GM21576 (cell line): ENCODE measurements at regions not wholly inside any gene's neighbourhood (a gene's known extent, or its start where the extent isn't known, plus 50 kb on each side); places are given as distances from the start of the nearest gene placed in this dataset.

Experiments used
- ATAC-seq: cut with Tn5 transposase; IDR thresholded peaks from one replicate; pipeline ENCODE4 v1.9.1; 2021; ENCODE audit warnings: mild to moderate bottlenecking, moderate library complexity; ENCODE audit not compliant: unreplicated experiment

GRCh38 chr6:151699719-151700118 is 107.8 kb upstream of the ESR1 start:
- no peak for ATAC-seq

DNA sequence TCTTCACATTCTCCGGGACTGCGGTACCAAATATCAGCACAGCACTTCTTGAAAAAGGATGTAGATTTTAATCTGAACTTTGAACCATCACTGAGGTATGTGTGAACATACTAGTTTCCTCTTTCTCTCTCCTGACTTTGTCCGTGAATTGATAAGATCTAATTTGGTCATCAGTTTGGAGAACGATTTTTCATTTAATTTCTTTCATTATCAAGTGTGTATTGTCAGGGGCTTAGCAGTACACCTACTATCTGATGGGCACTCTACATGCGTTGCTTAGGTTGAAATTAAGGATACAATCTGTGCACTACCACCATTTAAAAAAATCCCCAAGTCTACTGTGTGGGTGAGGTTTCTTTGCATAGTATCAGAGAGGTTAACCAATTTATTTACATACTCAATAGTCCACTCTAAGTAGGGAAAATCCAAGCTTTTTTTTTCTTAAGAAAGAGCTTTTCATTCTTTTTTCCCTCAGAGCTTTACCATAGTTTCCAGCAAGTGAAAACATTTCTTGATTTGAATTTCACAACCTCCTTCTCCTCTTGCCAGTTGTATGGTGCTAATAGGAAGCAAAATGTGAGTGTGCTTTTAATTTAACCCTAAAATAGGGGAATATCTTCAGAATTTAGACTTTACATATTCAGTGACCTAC is 105.4 kb upstream of the ESR1 start:
- ATAC-seq = peak; percentile 79

DNA sequence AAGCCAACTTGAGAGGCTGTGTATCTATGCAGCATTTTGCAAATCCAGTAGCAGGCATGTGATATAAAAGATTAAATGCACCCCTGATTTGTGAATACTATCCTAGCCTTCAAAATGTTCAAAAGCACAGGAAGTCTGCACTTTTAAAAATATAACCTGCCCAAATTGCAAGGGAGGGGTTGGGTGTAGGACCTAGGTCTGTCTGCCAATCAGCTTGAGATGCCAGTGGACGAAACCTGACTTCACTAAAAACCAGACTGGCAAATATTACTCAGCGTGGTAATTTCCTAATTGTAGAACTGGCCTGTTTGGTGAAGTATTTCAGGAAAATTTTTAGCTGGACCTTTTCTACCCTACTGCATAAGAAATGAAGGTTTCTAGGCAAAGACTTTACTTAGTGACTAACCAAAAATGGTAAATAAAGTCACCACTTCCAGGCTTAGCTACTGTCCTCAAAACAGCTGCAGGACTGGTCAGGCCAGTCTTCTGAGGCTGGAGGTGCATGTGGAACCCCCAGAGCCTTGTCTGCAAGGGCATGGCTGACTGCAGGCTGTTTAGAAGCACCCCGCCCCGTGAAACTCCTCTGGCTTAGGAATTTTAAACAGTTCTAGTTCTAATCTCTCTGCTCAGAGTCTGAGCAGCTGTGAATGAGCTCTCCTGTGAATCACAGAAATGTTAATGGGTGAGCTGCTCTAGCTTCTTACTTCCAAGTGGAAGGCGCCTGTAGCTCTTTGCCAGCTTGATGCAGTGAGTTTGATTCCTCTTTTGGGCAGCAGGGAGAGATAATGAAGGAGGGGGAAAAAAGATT is 104.4 kb upstream of the ESR1 start:
- peak; percentile 52 for ATAC-seq

- no peak for ATAC-seq
Measured at GRCh38 chr6:151704383-151704782, 103.1 kb upstream of the ESR1 start.

- no peak for ATAC-seq
Measured at GRCh38 chr6:151705993-151706733, 101.3 kb upstream of the ESR1 start.

- no peak for ATAC-seq
Measured at GRCh38 chr6:151709329-151709728, 98.2 kb upstream of the ESR1 start.

GRCh38 chr6:151716526-151716932 is 91.0 kb upstream of the ESR1 start:
- ATAC-seq = no peak

DNA sequence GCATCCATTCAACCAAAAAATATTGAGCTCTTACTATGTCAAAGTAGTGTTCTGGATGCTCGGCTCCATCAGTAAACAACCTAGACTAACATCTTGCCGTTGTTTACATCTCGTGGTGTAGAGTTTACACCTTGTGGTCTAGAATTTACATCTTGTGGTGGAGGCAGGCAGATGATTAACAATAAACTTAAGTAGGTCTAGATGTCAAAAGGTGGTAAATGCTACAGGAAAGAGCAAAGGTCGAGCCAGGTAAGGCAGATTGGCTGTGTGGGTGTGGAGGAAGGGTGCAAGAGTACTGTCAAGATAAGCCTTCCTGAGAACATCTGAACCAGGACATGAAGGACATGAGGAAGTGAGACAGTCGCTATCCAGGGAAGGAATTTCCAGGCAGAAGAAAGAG is 88.4 kb upstream of the ESR1 start:
- ATAC-seq = no peak

- no peak for ATAC-seq
Measured at GRCh38 chr6:151721146-151721545, 86.3 kb upstream of the ESR1 start.

GRCh38 chr6:151721671-151722070 is 85.8 kb upstream of the ESR1 start:
- no peak for ATAC-seq

DNA sequence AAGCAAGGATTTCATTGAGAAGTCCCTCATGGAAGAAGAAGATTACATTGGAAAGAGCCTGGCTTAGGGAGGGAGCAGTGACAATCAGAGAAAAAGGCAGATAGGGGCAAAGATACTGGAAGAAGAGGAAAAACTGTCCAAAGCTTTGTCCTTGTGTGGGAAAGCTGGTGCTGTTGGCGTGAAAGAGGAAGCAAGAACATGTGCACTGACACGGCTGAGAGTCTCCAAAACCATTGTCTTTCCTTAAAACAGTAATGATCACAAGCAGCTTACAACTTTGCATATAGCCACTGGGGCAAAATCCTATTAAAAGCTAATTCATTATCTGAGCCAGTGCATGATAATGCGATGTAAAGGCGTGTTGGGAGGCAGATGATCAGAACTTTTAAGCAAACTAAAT is 85.1 kb upstream of the ESR1 start:
- no peak for ATAC-seq

GRCh38 chr6:151723152-151723551 is 84.3 kb upstream of the ESR1 start:
- peak; percentile 81 for ATAC-seq

DNA sequence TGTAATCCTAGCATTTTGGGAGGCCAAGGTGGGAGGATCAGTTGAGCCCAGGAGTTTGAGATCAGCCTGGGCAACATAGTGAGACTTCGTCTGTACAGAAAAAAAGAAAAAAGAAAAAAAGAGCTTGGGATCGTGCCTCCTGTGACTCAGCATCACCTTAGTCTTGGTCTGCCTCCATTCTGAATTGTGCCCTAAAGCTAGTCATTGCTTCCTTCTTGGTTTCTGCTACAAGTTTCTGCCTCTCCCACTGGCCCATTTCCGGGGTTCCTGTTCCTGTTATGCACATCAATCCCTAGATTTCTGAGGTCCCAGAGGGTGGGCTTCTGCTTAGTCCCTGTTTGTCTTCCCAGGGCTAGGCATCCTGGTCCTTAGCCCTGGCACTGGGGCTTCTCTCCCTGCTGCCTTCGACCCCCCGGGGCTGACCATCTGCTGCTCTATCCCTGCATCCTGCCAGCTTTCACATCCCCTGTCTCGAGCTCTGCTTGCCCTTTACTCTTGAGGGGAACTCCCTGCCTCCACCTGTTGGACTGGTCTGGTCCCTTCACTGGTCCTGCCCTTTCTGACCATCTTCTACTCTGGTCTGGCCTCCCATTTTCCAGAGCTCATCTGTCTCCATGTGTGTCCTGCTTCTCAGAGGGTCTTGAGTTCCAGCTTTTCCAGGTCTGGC is 77.5 kb upstream of the ESR1 start:
- ATAC-seq = no peak

DNA sequence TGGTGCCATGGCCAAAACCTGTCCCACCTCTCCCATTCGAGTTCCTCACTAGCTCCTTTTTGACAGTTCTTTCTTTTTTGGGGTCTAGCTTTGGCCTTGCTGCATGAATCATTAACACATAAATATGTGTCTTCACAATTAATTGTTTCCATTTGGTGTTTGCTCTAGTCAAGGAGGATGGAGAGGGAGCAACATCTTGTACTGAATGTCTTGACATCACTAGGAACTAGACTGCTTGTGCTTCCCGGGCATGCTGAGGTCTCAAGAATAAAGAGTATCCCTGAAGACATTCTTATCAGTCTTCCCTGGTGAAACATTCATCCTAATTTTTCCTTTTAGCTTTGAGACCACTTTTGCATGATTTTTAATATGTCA is 77.0 kb upstream of the ESR1 start:
- no peak for ATAC-seq

DNA sequence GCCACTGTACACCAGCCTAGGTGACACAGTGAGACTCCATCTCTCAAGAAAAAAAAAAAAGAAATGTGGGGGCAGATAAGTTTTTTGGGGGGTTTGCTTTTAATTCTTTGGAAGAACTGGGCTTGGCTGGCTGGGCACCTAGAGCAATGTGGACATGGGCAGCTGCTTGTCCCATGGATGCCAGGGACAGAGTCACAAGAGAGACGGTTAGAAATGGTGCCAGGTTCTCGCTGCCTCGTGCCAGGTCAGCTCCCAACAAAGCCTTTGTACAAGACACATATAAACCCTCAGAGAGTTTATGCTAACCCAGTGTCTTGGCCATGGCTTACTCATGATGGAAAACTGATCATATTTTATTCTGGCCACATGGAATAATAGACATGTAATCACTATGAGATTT is 76.2 kb upstream of the ESR1 start:
- ATAC-seq = no peak

GRCh38 chr6:151733680-151734320 is 73.7 kb upstream of the ESR1 start:
- no peak for ATAC-seq

DNA sequence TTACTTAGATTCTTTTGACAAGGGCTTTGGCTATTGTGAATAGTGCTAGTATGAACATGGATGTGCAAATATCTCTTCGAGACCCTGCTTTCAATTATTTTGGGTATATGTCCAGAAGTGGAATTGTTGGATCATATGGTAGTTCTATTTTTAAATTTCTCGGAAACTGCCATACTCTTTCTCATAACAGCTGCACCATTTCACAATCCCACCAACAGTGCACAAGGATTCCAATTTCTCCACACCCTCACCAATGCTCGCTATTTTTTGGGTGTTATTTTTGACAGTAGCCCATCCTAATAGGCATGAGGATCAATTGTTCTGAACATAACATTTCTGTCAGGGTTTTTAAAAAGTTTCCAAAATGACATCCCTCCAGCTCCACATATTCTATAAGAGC is 69.2 kb upstream of the ESR1 start:
- no peak for ATAC-seq

DNA sequence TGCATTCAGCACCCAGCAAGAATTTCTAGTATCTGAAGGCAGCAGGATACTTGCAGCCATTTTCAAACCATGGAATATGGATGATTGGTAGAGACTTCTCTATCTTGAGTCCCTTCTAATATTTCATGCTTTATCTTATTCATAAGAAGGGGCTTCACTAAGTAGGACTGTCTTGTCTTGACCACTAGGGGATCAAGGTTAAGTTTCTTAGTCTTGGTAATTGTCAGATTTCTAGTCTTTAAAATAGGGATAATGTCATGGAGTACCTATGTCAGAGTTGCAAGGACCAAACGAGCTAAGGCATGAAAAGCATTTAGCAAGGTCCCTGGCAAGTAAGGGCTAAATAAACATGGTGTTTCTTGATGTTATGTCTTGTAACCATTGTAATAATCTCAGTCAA is 68.5 kb upstream of the ESR1 start:
- no peak for ATAC-seq

- ATAC-seq = no peak
Measured at GRCh38 chr6:151740820-151741219, 66.7 kb upstream of the ESR1 start.

DNA sequence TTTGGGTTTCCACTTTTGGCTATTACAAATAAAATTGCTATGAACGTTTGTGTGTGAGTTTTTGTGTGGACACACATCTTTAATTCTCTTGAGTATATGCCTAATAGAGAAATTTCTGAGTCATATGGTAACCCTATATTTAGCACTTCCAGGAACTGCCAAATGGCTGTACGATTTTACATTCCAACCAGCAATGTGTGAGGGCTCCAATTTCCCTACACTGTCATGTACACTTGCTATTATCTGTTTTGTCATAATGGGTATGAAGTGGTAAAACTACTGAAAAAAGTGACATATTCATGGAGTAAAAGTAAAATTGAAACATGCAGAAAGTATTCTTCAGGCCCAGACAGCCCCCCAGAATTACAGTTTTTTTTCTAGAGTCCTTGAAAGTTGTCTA is 59.6 kb upstream of the ESR1 start:
- ATAC-seq = no peak

- no peak for ATAC-seq
Measured at GRCh38 chr6:151749341-151749740, 58.1 kb upstream of the ESR1 start.
